PC-3 (cell line): ENCODE measurements at regions not wholly inside any gene's neighbourhood (a gene's known extent, or its start where the extent isn't known, plus 50 kb on each side); places are given as distances from the start of the nearest gene placed in this dataset.

Experiments used
- ATAC-seq: fragments of 200-7000 bp; cut with Tn5 transposase; 2 replicates; pipeline ENCODE4 v1.9.1; 2020; ENCODE audit warnings: mild to moderate bottlenecking, moderate library complexity
- BruUV-seq: library from RNA; stranded (reverse); fragments of 400-500 nt; replicated peaks from 2 replicates; lab custom pipeline; 2021; lab: Mats Ljungman, UMichigan
- CTCF ChIA-PET: fragments of 300-600 bp; sonication (Branson Sonifier 250); formaldehyde crosslinking; loops from one replicate; lab custom pipeline; 2022; ENCODE audit warnings: antibody characterized with exemption; lab: Charles Lee
- POLR2A ChIA-PET: fragments of 300-600 bp; sonication (Branson Sonifier 250); formaldehyde crosslinking; loops from one replicate; lab custom pipeline; 2022; ENCODE audit warnings: antibody characterized with exemption; ENCODE audit not compliant: unreplicated experiment; lab: Charles Lee
- DNase-seq: peaks from one replicate; pipeline ENCODE4 v3.0.0-alpha.2; 2015
- H2AFZ ChIP-seq: fragments of 300-600 bp; sonication (generic); 2 replicates; pipeline ENCODE4 v1.6.0; 2016; ENCODE audit warnings: antibody characterized with exemption, low read length
- H3F3A ChIP-seq: fragments of 300-600 bp; sonication (generic); one replicate; pipeline ENCODE4 v1.6.0; 2017; ENCODE audit warnings: antibody characterized with exemption, low read length, control low read depth, mild to moderate bottlenecking; ENCODE audit not compliant: unreplicated experiment
- H3K27ac ChIP-seq: fragments of 300-600 bp; sonication (generic); 2 replicates; pipeline ENCODE4 v1.5.1; 2016; ENCODE audit warnings: mild to moderate bottlenecking, low read length
- H3K27me3 ChIP-seq: fragments of 300-600 bp; sonication (generic); 2 replicates; pipeline ENCODE4 v1.6.1; 2016; ENCODE audit warnings: low read length, mixed read lengths
- H3K36me3 ChIP-seq: fragments of 300-600 bp; sonication (generic); 2 replicates; pipeline ENCODE4 v1.6.1; 2016; ENCODE audit warnings: low read depth, mixed run types, low read length, mixed read lengths
- H3K4me1 ChIP-seq: fragments of 300-600 bp; sonication (generic); 2 replicates; pipeline ENCODE4 v1.5.1; 2016; ENCODE audit warnings: low read length; ENCODE audit not compliant: insufficient read depth
- H3K4me2 ChIP-seq: fragments of 300-600 bp; sonication (generic); 2 replicates; pipeline ENCODE4 v1.6.0; 2016; ENCODE audit warnings: low read length
- H3K4me3 ChIP-seq: fragments of 300-600 bp; sonication (generic); 2 replicates; pipeline ENCODE4 v1.5.1; 2016; ENCODE audit warnings: mild to moderate bottlenecking, low read length, mixed read lengths
- H3K79me2 ChIP-seq: fragments of 300-600 bp; sonication (generic); 2 replicates; pipeline ENCODE4 v1.6.1; 2017; ENCODE audit warnings: low read length, mixed read lengths
- H3K9ac ChIP-seq: fragments of 300-600 bp; sonication (generic); 2 replicates; pipeline ENCODE4 v1.6.0; 2016; ENCODE audit warnings: mild to moderate bottlenecking, low read length
- H3K9me2 ChIP-seq: fragments of 300-600 bp; sonication (generic); replicated peaks from 2 replicates; pipeline ENCODE4 v1.6.1; 2016; ENCODE audit warnings: mixed run types, low read length, mixed read lengths
- H3K9me3 ChIP-seq: fragments of 300-600 bp; sonication (generic); 2 replicates; pipeline ENCODE4 v1.6.1; 2016; ENCODE audit warnings: low read length, mixed read lengths
- H4K20me1 ChIP-seq: fragments of 300-600 bp; sonication (generic); 2 replicates; pipeline ENCODE4 v1.6.1; 2016; ENCODE audit warnings: low read length, mixed read lengths
- EZH2 ChIP-seq: fragments of 300-600 bp; sonication (generic); IDR thresholded peaks from one replicate; pipeline ENCODE4 v1.6.1; 2017; ENCODE audit warnings: antibody characterized with exemption, mild to moderate bottlenecking, low read length; ENCODE audit not compliant: unreplicated experiment
- EZH2phosphoT487 ChIP-seq: fragments of 300-600 bp; sonication (generic); IDR thresholded peaks from 2 replicates; pipeline ENCODE4 v1.6.1; 2018; ENCODE audit warnings: mild to moderate bottlenecking, antibody characterized with exemption, low read length, borderline replicate concordance
- intact Hi-C: fragments of 100-400 bp; cut with micrococcal nuclease; formaldehyde crosslinking; loops from 2 replicates; pipeline ENCODE4 v1.9.0; 2023
- TF ChIP-seq, protein P1 (sequence below): fragments of 300-600 bp; sonication (generic); conservative IDR thresholded peaks from 2 replicates; pipeline ENCODE4 v1.5.1; 2017; ENCODE audit warnings: antibody characterized with exemption, low read depth, mild to moderate bottlenecking, low read length

DNA sequence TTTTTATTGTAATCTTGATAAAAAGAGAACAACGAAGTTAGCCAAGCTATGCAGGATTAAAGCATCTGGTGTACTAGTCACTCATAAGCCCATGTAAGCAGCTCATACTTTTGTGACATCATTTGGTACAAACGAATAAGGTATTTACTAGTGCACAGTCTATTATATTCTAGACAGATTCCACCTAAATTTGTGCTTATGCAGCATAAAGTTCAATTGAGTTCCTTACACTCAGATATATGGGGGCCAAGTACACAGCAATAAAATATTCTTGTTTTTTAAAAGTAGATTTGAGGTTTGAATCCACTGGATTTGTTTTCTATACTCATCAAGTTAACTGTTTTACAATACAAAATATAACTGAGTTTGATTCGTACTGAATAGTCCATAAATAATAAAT lies 1621.2 kb downstream of the MAT2B start:
- Histone ChIP-seq H3F3A (no peaks in the 10 kb centered on the region), H3K27me3 (no peaks in the 10 kb centered on the region), H3K4me1 (no peaks in the 10 kb centered on the region), H3K79me2 (no peaks in the 10 kb centered on the region), H4K20me1 (no peaks in the 10 kb centered on the region), H3K4me3 (no peak overlapping the region), H3K9me3 (no peaks in the 10 kb centered on the region), H3K9me2 (no peaks in the 10 kb centered on the region), H3K9ac (no peak overlapping the region), H3K36me3 (no peaks in the 10 kb centered on the region), H3K4me2 (no peak overlapping the region), H3K27ac (no peak overlapping the region), H2AFZ (no peak overlapping the region)
- DNase-seq (no peak), ATAC-seq (no peak)
- POLR2A ChIA-PET: no interaction called here
- CTCF ChIA-PET: no interaction called here
- TF ChIP-seq EZH2 (no peak), EZH2phosphoT487 (no peak)
- TF ChIP-seq, protein P1, sequence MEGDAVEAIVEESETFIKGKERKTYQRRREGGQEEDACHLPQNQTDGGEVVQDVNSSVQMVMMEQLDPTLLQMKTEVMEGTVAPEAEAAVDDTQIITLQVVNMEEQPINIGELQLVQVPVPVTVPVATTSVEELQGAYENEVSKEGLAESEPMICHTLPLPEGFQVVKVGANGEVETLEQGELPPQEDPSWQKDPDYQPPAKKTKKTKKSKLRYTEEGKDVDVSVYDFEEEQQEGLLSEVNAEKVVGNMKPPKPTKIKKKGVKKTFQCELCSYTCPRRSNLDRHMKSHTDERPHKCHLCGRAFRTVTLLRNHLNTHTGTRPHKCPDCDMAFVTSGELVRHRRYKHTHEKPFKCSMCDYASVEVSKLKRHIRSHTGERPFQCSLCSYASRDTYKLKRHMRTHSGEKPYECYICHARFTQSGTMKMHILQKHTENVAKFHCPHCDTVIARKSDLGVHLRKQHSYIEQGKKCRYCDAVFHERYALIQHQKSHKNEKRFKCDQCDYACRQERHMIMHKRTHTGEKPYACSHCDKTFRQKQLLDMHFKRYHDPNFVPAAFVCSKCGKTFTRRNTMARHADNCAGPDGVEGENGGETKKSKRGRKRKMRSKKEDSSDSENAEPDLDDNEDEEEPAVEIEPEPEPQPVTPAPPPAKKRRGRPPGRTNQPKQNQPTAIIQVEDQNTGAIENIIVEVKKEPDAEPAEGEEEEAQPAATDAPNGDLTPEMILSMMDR: no peak
- intact Hi-C loops: no loop called here
- BruUV-seq: no TSS peak

DNA sequence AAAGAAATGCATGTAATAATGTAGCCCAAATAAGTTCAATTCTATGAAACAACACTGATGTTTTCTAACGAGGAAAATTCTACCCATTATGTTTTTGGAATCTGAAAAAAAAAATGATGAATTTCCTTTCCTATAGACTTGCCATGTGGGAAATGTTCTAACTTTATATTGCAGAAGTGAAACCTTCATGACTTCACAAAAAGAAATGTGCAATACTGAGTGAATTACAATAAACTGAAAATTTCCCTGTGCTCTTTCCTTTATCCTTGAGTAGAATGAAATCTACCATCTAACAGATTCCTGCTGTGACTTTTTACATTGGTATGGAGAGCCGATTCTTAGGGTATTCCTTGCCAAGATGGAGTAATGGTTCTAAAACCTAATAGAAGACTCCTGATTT lies 1622.5 kb downstream of the MAT2B start:
- DNase-seq: no peak
- Histone ChIP-seq H3K9me3 (no peaks in the 10 kb centered on the region), H3K9ac (no peak overlapping the region), H3F3A (no peaks in the 10 kb centered on the region), H4K20me1 (no peaks in the 10 kb centered on the region), H3K4me1 (no peaks in the 10 kb centered on the region), H2AFZ (no peak overlapping the region), H3K79me2 (no peaks in the 10 kb centered on the region), H3K9me2 (no peaks in the 10 kb centered on the region), H3K36me3 (no peaks in the 10 kb centered on the region), H3K4me2 (no peak overlapping the region), H3K27ac (no peak overlapping the region), H3K4me3 (no peak overlapping the region), H3K27me3 (no peaks in the 10 kb centered on the region)
- intact Hi-C loops: no loop called here
- CTCF ChIA-PET: interaction anchor here (0.5 kb wide), 1 partner anchor 469 kb away, joined by 3 read pairs; no protein-coding TSS in a partner anchor
- no peak for ATAC-seq
- POLR2A ChIA-PET: no interaction called here
- BruUV-seq: no TSS peak
- TF ChIP-seq EZH2: no peak
- TF ChIP-seq, protein P1: no peak
- no peak for TF ChIP-seq EZH2phosphoT487

DNA sequence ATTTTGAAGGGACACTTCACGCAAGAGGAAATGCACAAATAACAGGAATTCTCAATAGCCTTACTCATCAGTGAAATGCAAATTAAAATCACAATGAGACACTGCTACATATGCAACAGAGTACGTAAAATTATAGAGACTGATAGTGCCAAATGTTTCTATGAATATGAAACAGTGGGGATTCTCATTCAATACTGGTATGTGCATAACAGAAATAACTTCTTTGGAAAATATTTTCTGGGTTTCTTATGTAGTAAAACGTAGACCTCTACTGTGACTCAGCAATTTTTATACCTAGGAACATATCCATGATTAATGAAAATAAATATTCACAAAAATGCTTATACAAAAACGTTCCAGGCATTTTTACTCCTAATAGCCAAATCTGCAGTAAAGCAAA lies 1625.2 kb downstream of the MAT2B start:
- H3F3A ChIP-seq: no peaks in the 10 kb centered on the region
- no TSS peak for BruUV-seq
- no peak overlapping the region for H3K27ac ChIP-seq
- no peaks in the 10 kb centered on the region for H3K27me3 ChIP-seq
- no peaks in the 10 kb centered on the region for H3K4me1 ChIP-seq
- CTCF ChIA-PET: no interaction called here
- H2AFZ ChIP-seq: no peak overlapping the region
- H3K79me2 ChIP-seq: no peaks in the 10 kb centered on the region
- TF ChIP-seq, protein P1: no peak
- no peak for TF ChIP-seq EZH2
- TF ChIP-seq EZH2phosphoT487: no peak
- intact Hi-C loops: no loop called here
- H3K4me2 ChIP-seq: no peak overlapping the region
- ATAC-seq: no peak
- POLR2A ChIA-PET: no interaction called here
- H3K9me2 ChIP-seq: no peaks in the 10 kb centered on the region
- DNase-seq: no peak
- no peaks in the 10 kb centered on the region for H3K9me3 ChIP-seq
- H3K9ac ChIP-seq: no peak overlapping the region
- H3K4me3 ChIP-seq: no peak overlapping the region
- no peaks in the 10 kb centered on the region for H4K20me1 ChIP-seq
- no peaks in the 10 kb centered on the region for H3K36me3 ChIP-seq
